ENCODE measurements at regions not wholly inside any gene's neighbourhood (a gene's known extent, or its start where the extent isn't known, plus 50 kb on each side); places are given as distances from the start of the nearest gene placed in this dataset.

DNA sequence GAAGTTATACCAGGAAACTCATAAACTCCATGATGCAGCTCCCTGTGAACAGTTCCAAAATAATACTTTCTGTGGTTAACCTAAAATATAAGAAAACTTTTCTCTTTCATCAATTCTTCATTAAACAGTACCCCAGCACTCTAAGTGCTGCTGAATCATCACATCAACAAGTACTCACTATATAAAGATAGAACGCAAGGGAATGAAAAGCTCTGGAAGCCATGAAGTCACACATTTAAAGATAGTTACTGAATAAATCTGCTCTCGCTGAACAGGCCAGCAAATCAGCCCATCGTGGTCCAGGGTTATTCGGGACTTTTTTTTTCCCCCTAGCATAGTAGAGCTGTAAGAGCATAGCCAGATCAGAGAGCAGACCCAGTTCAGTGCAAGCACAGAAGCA lies 254.3 kb downstream of the IPMK start:
- no peak for DNase-seq (ENCODE audit: low read depth, low spot score)

DNA sequence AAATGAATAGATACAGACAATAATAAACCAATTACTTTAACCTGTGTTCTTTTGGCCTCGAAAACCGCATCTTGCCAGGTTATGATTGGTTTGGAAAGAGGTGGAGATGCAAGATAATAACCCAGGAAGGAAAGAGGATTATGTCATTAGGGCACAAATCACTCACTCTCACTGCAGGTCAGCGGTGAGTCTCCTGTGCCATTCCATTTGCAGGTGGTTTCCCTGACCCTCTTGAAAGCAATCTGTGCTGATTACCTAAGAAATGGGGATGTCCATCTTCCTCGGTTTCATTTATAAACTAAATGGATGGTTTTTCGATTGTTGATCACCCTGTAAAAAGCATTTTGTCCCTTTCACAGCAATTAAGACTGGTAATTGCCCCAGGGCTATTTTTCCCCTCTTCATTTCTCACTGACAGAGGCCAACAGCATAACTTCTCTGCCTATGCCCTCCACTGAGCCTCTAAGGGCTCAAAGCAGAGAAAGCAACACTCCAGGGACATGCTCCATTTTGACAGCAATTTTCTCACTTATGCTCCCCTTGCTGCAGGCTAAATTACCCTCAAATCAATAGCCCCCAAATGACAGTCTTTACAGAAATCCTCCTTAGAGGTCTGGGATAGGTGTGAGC lies 257.5 kb downstream of the IPMK start:
- no peak for DNase-seq (ENCODE audit: low read depth, low spot score)

- no peak for DNase-seq (ENCODE audit: low read depth, low spot score)
These were observed 263.7 kb downstream of the IPMK start for GRCh38 chr10:58003945-58004344.

- DNase-seq (ENCODE audit: low read depth, low spot score) = no peak
These were observed 266.5 kb downstream of the IPMK start for GRCh38 chr10:58001159-58001558.

DNA sequence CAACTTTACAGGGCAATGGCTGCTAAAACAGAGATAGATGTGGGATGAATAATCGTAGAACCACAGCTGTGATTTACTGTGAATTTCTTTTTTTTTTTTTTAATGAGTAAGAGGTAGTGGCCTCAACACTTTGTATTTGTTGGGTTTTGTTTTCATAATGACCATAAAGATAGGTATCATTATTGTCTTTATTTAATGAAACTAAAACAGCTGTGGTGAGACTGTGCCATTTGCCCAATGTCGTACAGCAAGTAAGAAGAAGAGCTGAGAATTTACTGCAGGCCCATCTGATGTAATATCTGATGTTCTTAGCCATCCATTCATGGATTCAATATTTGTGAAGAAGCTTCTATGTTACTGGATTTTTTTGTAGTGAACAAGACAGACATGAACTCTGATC lies 271.2 kb downstream of the IPMK start:
- no peak for DNase-seq (ENCODE audit: low read depth, low spot score)

- no peak for DNase-seq (ENCODE audit: low read depth, low spot score)
These were observed 274.4 kb downstream of the IPMK start for GRCh38 chr10:57993302-57993701.

GRCh38 chr10:57992321-57993077 lies 275.2 kb downstream of the IPMK start:
- DNase-seq (ENCODE audit: low read depth, low spot score) = no peak

DNA sequence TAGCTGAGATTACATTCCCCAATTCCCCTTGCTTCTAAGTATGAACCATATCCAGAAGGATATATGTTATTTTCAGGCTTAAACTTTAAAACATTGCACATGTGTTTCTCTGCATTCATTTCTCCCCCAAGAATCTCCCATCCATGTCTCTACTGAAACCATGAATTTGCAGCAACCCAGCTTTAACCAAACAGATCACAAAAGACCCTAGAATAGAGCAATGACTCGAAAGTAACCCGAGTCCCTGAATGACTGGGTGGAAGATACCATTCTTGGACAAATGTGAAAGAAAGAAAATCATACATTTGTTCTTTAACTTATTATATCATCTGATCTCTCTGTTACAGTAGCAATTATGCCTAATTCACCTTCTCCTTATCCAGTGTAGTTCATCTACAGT lies 278.7 kb downstream of the IPMK start:
- DNase-seq (ENCODE audit: low read depth, low spot score) = no peak

- no peak for DNase-seq (ENCODE audit: low read depth, low spot score)
These were observed 280.5 kb downstream of the IPMK start for GRCh38 chr10:57987055-57987721.

- no peak for DNase-seq (ENCODE audit: low read depth, low spot score)
These were observed 281.3 kb downstream of the IPMK start for GRCh38 chr10:57986422-57986821.

GRCh38 chr10:57983281-57983791 lies 284.4 kb downstream of the IPMK start:
- DNase-seq (ENCODE audit: low read depth, low spot score) = no peak

GRCh38 chr10:57982091-57982490 lies 285.6 kb downstream of the IPMK start:
- peak; percentile 7 for DNase-seq (ENCODE audit: low read depth, low spot score)

DNA sequence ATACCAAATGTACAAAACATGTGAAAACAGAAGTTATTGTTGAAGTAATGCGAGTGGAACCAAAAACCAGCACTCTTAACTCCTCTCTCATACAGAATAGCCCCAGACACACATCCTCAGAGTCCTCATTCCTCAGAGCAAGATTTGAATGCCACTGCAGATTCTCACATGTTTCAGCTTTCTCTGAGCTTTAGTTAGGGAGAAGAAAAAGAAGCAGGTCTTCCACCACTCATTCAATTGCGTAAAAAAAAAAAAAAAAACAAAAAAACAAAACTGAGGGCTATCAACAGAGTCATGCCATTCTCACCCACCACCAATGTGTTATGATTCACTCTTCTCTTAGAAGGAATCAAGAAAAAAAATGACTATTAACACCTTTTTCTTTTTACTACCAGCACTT lies 287.7 kb downstream of the IPMK start:
- no peak for DNase-seq (ENCODE audit: low read depth, low spot score)

DNA sequence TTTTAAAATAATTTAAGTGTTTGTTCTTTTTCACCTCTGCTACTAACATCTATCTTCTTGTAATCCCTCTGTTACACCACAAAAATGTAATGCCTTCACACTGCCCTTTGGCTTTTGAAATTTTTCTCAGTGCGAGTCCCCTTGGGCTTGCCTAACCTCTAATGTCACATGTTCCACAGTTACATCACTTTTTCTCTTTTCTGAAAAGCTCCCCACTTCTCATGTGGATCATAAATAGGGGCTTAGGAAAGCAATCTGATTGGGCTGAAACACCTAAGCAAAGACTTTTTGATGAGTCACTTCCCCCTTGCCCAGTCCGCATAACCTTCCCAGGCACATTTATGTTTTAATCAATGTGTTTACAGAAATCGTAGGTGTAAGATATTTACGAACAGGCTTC lies 288.2 kb downstream of the IPMK start:
- no peak for DNase-seq (ENCODE audit: low read depth, low spot score)

GRCh38 chr10:57977262-57977661 lies 290.4 kb downstream of the IPMK start:
- no peak for DNase-seq (ENCODE audit: low read depth, low spot score)

DNA sequence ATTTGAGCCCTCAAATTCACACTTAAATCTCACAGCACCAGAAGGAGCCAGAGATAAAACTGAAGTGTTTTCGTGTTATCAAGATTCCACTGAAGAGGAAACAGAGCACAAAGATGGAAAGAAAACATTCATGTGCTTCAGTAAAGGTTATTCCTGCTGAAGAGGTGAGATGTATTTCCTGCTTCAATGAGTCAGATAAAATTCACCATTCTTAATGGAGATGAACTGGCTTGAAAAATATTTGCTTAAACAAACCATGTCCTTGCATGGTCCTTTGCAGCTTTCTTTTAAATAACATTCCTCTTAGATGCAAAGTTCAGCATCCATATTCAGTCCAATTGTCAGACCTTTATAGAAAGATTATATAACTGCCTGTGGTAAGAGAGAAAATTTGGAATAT lies 294.2 kb downstream of the IPMK start:
- no peak for DNase-seq (ENCODE audit: low read depth, low spot score)

DNA sequence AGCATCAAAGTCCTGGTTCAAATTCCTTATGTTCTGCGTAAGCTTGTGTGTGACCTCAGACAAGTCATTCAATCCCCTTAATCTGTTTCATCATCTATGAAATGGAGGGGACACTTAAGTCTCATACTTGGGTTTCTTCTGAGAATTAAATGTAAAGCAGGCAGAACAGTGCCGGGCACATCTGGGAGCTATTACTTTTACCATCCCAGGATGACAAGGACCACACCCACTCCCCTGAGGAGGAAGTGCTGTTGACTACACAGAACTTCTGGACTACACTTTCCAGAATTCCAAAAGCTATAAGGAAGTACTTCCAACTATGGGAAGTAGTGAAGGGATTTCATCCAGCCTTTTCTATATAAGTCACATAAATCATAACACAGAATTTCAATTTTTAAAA lies 294.9 kb downstream of the IPMK start:
- DNase-seq (ENCODE audit: low read depth, low spot score) = no peak

DNA sequence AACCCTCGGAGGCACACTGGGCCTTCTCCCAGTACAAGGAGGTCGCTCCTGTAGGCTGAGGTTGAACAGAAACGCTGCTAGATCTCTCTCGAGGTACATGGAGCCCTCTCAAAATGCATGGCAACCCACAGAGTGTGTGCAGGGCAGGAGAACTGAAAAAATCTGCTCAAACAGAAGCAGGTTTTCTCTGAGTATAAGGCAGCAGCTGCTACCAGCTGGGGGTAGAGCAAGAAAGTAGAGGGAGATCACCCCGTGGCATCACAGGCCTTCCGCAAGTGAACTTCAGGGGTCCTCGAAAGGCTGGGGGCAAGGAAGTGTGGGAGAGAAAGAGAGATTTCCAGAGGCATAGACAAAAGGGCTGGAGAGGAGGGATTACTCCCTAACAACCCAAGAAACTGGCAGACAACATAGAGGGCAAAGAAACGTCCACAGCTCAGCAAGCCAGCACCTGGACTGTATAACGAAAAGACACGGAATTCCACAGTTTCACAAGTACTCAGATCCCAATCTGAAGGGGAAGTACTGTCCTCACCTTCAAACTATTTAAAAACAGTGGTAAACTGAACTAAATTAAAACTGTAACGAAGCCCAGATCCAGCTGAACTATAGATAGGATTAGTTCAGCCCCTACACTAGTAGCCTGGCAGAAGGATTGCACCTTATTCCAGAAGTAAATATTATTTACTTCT lies 299.2 kb downstream of the IPMK start:
- DNase-seq (ENCODE audit: low read depth, low spot score) = no peak

DNA sequence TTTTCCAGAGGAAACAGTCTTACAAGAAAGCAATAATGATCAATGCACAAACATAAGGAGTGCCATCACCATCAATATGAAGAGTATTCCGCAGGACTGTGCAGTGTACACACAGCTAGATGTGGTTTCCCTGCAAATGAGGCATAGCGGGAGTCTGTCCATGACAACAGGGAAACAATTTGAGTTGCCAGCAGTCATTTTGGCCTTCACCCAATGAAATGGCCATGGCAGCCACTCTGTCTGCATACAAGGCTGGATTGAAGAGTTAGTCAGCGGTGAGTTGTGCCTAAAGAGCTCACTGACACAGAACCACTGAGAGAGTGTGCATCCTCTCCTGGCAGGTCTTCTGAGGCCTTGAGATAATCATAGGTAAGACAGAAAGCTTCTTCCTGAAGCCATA lies 303.3 kb downstream of the IPMK start:
- no peak for DNase-seq (ENCODE audit: low read depth, low spot score)

DNA sequence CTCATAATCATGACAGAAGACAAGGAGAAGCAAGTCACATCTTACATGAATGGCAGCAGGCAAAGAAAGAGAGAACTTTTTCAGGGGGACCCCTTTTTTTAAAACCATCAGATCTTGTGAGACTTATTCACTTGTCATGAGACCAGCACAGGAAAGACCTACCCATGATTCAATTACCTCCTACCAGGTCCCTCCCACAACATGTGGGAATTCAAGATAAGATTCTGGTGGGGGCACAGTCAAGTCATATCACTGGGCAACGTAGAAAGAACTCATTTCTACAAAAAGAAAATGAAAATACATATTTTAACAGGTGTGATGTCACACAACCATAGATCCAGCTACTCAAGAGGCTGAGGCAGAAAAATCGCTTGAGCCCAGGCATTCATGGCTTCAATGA lies 304.1 kb downstream of the IPMK start:
- no peak for DNase-seq (ENCODE audit: low read depth, low spot score)

- no peak for DNase-seq (ENCODE audit: low read depth, low spot score)
These were observed 304.9 kb downstream of the IPMK start for GRCh38 chr10:57962839-57963238.

GRCh38 chr10:57961487-57961886 lies 306.2 kb downstream of the IPMK start:
- DNase-seq (ENCODE audit: low read depth, low spot score) = no peak
